Mesothelial cell of epicardium (in vitro differentiated cells): ENCODE measurements at regions not wholly inside any gene's neighbourhood (a gene's known extent, or its start where the extent isn't known, plus 50 kb on each side); places are given as distances from the start of the nearest gene placed in this dataset.

Experiments used
- DNase-seq, 2 experiments: peaks; one replicate each; pipeline ENCODE4 v3.0.0; 2021; ENCODE audit warnings: low spot score in 2 of 2; ENCODE audit not compliant: unreplicated experiment in 2 of 2
- H3K27ac Mint-ChIP-seq: 2 replicates; pipeline ENCODE4 v1.8.0; 2021; ENCODE audit warnings: mixed read lengths
- H3K27me3 Mint-ChIP-seq: 2 replicates; pipeline ENCODE4 v1.8.0; 2021; ENCODE audit warnings: low read depth, mixed read lengths
- H3K36me3 Mint-ChIP-seq: 2 replicates; pipeline ENCODE4 v1.8.0; 2021; ENCODE audit warnings: mixed read lengths
- H3K4me1 Mint-ChIP-seq: 2 replicates; pipeline ENCODE4 v1.8.0; 2021; ENCODE audit warnings: mixed read lengths
- H3K4me3 Mint-ChIP-seq: 2 replicates; pipeline ENCODE4 v1.8.0; 2021; ENCODE audit warnings: mild to moderate bottlenecking, moderate library complexity, mixed read lengths
- H3K9me3 Mint-ChIP-seq: 2 replicates; pipeline ENCODE4 v1.8.0; 2021; ENCODE audit warnings: mixed read lengths
- TF ChIP-seq, protein P1 (sequence below): fragments of 200-600 bp; sonication (generic); IDR thresholded peaks from one replicate; pipeline ENCODE4 v1.5.0; 2021; ENCODE audit warnings: antibody characterized with exemption; ENCODE audit not compliant: unreplicated experiment

DNA sequence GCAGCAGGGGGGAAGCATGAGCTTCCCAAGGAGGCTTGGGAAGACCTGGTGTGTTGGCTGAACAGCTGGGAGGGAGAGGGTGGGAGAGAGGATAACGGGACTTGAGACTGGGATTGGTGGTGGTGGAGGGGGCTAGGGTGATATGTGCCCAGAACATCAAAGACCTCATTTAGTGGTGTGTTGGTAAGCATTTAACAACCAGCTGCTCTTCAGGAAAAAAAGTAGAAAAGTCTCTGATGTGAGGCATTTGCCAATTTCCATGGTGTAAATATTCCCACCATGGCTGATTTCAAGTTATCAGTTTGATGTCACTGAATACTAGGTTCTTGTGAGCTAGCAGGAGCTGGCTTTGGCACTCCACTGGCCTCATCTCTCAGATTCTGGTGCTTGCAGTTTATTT lies 170.8 kb downstream of the MACROH2A1 start:
- Mint-ChIP-seq H3K36me3 (no peaks in the 10 kb centered on the region), H3K4me1 (peaks cover 4% of the 10 kb centered on the region), H3K9me3 (peaks cover 3% of the 10 kb centered on the region), H3K4me3 (no peak overlapping the region), H3K27me3 (peaks cover 8% of the 10 kb centered on the region), H3K27ac (no peak overlapping the region)
- TF ChIP-seq, protein P1, sequence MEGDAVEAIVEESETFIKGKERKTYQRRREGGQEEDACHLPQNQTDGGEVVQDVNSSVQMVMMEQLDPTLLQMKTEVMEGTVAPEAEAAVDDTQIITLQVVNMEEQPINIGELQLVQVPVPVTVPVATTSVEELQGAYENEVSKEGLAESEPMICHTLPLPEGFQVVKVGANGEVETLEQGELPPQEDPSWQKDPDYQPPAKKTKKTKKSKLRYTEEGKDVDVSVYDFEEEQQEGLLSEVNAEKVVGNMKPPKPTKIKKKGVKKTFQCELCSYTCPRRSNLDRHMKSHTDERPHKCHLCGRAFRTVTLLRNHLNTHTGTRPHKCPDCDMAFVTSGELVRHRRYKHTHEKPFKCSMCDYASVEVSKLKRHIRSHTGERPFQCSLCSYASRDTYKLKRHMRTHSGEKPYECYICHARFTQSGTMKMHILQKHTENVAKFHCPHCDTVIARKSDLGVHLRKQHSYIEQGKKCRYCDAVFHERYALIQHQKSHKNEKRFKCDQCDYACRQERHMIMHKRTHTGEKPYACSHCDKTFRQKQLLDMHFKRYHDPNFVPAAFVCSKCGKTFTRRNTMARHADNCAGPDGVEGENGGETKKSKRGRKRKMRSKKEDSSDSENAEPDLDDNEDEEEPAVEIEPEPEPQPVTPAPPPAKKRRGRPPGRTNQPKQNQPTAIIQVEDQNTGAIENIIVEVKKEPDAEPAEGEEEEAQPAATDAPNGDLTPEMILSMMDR = no peak
- no peak for DNase-seq

DNA sequence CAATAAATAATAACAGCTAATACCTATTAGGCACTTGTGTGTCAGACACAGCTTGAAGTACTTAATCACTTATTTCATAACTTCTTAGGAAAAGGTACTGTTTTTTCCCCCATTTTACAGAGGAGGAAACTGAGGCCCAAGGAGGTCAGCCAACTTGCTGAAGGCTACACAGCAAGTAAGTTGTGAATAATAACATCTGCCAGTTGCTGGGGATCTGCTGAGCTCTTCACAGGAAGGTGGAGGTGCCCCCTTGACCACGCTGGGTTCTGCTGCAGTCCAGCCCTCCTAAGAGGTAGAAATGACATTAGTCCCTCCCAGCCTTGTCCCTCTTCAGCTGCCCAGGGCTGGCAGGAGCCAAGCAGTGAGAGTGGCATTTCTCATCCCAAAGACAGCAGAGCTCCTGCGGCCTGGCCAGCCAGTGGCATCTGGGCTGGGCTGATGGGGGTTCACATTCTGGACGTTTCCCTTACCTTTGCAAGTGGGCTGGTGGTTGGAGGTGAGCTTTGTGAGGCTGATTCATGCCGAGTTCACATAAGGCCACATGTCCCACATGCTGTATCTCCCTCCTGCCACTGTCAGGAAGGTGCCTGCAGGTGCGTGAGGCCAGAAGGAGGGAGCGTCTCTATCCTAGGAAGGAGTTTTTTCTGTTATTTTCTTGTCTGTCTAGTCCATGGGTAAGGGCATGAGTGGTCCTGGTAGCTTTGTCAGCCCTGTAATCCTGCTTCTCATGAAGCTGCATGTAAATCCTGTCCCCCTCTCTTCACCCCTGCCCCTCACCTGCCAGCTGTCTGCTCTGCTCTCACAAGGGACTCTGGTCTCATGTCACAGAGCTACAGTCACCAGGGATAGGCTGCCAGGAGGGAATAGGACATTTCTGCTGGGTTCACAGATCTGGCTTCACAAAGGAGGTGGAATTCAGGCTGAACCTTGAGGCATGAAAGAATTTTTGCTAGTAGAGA lies 171.7 kb downstream of the MACROH2A1 start:
- Mint-ChIP-seq H3K27me3 (peaks cover 8% of the 10 kb centered on the region), H3K36me3 (no peaks in the 10 kb centered on the region), H3K27ac (no peak overlapping the region), H3K4me3 (no peak overlapping the region), H3K9me3 (peaks cover 3% of the 10 kb centered on the region), H3K4me1 (peaks cover 4% of the 10 kb centered on the region)
- TF ChIP-seq, protein P1 = no peak
- no peak for DNase-seq

DNA sequence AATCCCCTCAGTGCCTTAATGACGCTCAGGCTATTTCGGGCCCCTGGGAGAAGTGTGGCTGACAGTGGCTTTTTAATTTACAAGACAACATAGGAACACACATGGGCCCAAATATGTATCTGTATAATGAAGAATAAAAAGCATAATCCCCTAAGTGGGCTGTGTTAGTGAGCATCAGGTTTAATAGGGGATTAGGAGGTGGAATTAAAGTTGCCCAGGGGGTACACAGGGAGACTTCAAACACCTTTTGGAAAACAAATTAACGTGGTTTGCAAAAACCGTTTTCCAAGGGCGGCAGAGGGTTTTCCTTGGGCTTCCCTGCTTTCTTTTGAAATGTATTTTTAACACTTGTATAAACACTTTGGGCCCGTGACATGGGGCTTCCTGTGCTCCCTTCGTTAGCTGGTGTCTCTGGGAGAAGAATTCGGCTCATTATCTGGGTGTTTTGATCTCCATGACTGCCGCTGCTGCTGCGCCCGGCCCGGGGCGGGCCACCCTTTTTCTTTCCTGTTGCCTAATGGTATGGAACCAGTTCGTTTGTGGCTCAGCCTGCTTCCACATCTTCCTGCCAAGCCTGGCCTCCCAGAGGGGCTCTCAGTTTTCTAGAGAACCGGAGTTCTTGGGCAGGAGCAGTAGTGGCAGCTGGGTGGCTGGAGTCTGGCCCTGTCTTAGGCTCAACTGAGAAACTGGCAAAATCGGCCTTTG lies 173.0 kb downstream of the MACROH2A1 start:
- no peaks in the 10 kb centered on the region for H3K36me3 Mint-ChIP-seq
- H3K4me3 Mint-ChIP-seq = no peak overlapping the region
- TF ChIP-seq, protein P1 = no peak
- peaks cover 4% of the 10 kb centered on the region for H3K4me1 Mint-ChIP-seq
- peaks cover 8% of the 10 kb centered on the region for H3K27me3 Mint-ChIP-seq
- DNase-seq = no peak
- no peak overlapping the region for H3K27ac Mint-ChIP-seq
- H3K9me3 Mint-ChIP-seq = peaks cover 3% of the 10 kb centered on the region

DNA sequence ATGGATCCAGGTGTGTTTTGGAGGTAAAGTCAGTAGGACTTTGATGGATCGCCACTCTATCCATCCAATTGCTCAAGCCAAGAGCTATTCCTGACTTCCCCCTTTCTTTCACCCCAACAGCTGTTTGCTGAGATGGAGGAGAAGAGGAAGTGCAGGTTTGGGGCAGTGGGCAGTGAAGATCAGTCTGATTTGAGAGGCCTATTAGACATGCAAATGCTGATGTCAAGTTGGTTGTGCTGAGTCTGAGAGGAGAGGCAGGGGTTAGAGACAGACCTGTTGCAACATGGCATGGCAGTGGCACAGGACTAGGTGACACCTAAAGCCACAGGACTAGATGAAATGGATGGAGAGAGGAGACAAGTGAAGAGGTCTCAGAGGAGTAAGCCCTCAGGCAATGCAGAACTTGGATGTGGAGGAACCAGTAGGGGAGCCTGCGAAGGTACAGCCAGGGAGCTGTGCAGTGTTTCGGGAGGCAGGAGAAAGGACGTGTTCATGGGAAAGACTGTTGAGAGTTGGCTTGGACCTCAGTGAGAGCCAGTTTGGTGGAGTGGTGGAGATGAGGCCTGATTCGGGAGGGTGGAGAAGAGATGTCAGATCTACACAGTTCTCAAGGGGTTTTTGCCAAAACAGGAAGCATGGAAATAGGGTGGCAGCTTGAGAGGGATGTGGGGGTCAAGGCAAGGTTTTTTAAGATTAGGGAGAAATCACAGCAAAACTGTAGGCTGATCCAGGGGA lies 175.0 kb downstream of the MACROH2A1 start:
- H3K27ac Mint-ChIP-seq = no peak overlapping the region
- no peak overlapping the region for H3K4me3 Mint-ChIP-seq
- TF ChIP-seq, protein P1 = no peak
- H3K36me3 Mint-ChIP-seq = no peaks in the 10 kb centered on the region
- peaks cover 8% of the 10 kb centered on the region for H3K27me3 Mint-ChIP-seq
- DNase-seq = peak in 1 of 2 experiments; percentile 17
- no peaks in the 10 kb centered on the region for H3K9me3 Mint-ChIP-seq
- H3K4me1 Mint-ChIP-seq = peaks cover 5% of the 10 kb centered on the region

DNA sequence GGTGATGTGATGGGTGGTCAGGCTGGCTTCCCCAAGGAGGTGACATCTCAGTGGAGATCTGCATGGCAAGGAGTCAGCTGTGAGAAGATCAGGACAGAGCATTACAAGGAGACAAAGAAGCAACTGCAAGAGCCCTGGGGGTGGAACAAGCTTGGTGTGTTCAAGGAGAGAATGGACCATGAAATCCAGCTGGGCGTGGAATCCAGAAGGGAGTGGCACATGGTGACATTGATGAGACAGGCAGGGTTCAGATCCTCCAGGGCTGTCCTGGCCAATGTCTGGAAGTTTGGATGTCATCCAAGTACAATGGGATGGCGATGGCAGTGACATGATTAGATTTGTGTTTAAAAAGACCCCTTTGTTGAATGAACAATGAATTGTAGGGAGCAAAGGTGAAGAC lies 175.6 kb downstream of the MACROH2A1 start:
- Mint-ChIP-seq H3K27me3 (peaks cover 8% of the 10 kb centered on the region), H3K4me1 (peaks cover 11% of the 10 kb centered on the region), H3K27ac (no peak overlapping the region), H3K36me3 (no peaks in the 10 kb centered on the region), H3K9me3 (no peaks in the 10 kb centered on the region), H3K4me3 (no peak overlapping the region)
- DNase-seq = peak in 1 of 2 experiments; percentile 13
- TF ChIP-seq, protein P1 = no peak
